HEK293 (cell line): ENCODE measurements at regions not wholly inside any gene's neighbourhood (a gene's known extent, or its start where the extent isn't known, plus 50 kb on each side); places are given as distances from the start of the nearest gene placed in this dataset.

ENCODE experiments used
- CTCF ChIA-PET: fragments of 350-600 bp; formaldehyde crosslinking; extraction: SDS; loops from one replicate; lab custom pipeline; 2021; ENCODE audit warnings: antibody characterized with exemption; lab: Yijun Ruan, JAX
- POLR2A ChIA-PET: fragments of 300-600 bp; formaldehyde crosslinking; extraction: SDS; loops from one replicate; lab custom pipeline; 2020; ENCODE audit warnings: antibody characterized with exemption, inconsistent platforms; lab: Yijun Ruan, JAX
- H3K27ac ChIP-seq: fragments of 200-500 bp; sonication (Bioruptor generic); 2 replicates; pipeline ENCODE4 v1.5.1; 2014; ENCODE audit warnings: low read depth, low read length, control low read depth, inconsistent platforms; ENCODE audit errors: extremely low read depth
- H3K36me3 ChIP-seq, 2 experiments: fragments of 200-500 bp in 1 of 2; sonication (Bioruptor generic) in 1 of 2; 1 replicate in 1 of 2; 2 replicates in 1 of 2; pipeline ENCODE4 v1.5.1; 2014 to 2017; ENCODE audit warnings: inconsistent platforms in 2 of 2, low read length in 2 of 2; ENCODE audit not compliant: control insufficient read depth in 2 of 2, insufficient read depth in 1 of 2
- H3K4me1 ChIP-seq: fragments of 200-500 bp; sonication (Bioruptor generic); 2 replicates; pipeline ENCODE4 v1.5.1; 2014; ENCODE audit warnings: mild to moderate bottlenecking, low read length, inconsistent platforms; ENCODE audit not compliant: control insufficient read depth, insufficient read depth
- H3K4me3 ChIP-seq: 2 replicates; pipeline ENCODE4 v1.5.1; 2011; ENCODE audit warnings: low read depth, mild to moderate bottlenecking, control low read depth, low read length, moderate library complexity
- H3K9me3 ChIP-seq: fragments of 200-500 bp; sonication (Bioruptor generic); 2 replicates; pipeline ENCODE4 v1.5.1; 2014; ENCODE audit warnings: low read depth, low read length, inconsistent platforms; ENCODE audit not compliant: control insufficient read depth, insufficient read depth
- FEZF1 ChIP-seq: fragments of 450-650 bp; formaldehyde crosslinking; IDR thresholded peaks from 2 replicates; pipeline ENCODE4 v1.5.1; 2016; ENCODE audit warnings: missing biosample characterization, missing genetic modification characterization
- GLIS2 ChIP-seq: fragments of 450-650 bp; formaldehyde crosslinking; IDR thresholded peaks from 2 replicates; pipeline ENCODE4 v1.5.1; 2016; ENCODE audit warnings: missing biosample characterization, missing genetic modification characterization
- KLF1 ChIP-seq: fragments of 450-650 bp; formaldehyde crosslinking; IDR thresholded peaks from 2 replicates; pipeline ENCODE4 v1.5.1; 2016; ENCODE audit warnings: missing biosample characterization, missing genetic modification characterization
- SETDB1 ChIP-seq: IDR thresholded peaks from one replicate; pipeline ENCODE4 v1.6.1; 2017; ENCODE audit warnings: mild to moderate bottlenecking, low read length, moderate library complexity, mixed read lengths; ENCODE audit not compliant: insufficient read length
- TRIM28 ChIP-seq: IDR thresholded peaks from 2 replicates; pipeline ENCODE4 v1.6.1; 2011; ENCODE audit warnings: low read length, control low read depth, borderline replicate concordance
- ZBTB1 ChIP-seq: fragments of 450-650 bp; formaldehyde crosslinking; IDR thresholded peaks from 2 replicates; pipeline ENCODE4 v1.5.1; 2016; ENCODE audit warnings: missing biosample characterization, missing genetic modification characterization
- ZNF114 ChIP-seq: fragments of 450-650 bp; formaldehyde crosslinking; IDR thresholded peaks from 2 replicates; pipeline ENCODE4 v1.5.0; 2017; ENCODE audit warnings: missing biosample characterization, missing genetic modification characterization
- ZNF132 ChIP-seq: fragments of 450-650 bp; formaldehyde crosslinking; IDR thresholded peaks from 2 replicates; pipeline ENCODE4 v1.5.1; 2017; ENCODE audit warnings: missing biosample characterization, missing genetic modification characterization, borderline replicate concordance
- ZNF2 ChIP-seq: fragments of 450-650 bp; formaldehyde crosslinking; IDR thresholded peaks from 2 replicates; pipeline ENCODE4 v1.5.1; 2016; ENCODE audit warnings: missing biosample characterization, missing genetic modification characterization
- ZNF221 ChIP-seq: fragments of 450-650 bp; formaldehyde crosslinking; IDR thresholded peaks from 2 replicates; pipeline ENCODE4 v1.5.1; 2017; ENCODE audit warnings: missing biosample characterization, missing genetic modification characterization, borderline replicate concordance
- ZNF248 ChIP-seq: fragments of 450-650 bp; formaldehyde crosslinking; IDR thresholded peaks from 2 replicates; pipeline ENCODE4 v1.5.1; 2017; ENCODE audit warnings: missing biosample characterization, missing genetic modification characterization
- ZNF266 ChIP-seq: fragments of 450-650 bp; formaldehyde crosslinking; IDR thresholded peaks from 2 replicates; pipeline ENCODE4 v1.5.1; 2016; ENCODE audit warnings: missing biosample characterization, missing genetic modification characterization, low read depth
- ZNF324 ChIP-seq: fragments of 450-650 bp; formaldehyde crosslinking; IDR thresholded peaks from 2 replicates; pipeline ENCODE4 v1.5.1; 2016; ENCODE audit warnings: missing biosample characterization, missing genetic modification characterization
- ZNF354C ChIP-seq: fragments of 450-650 bp; formaldehyde crosslinking; IDR thresholded peaks from 2 replicates; pipeline ENCODE4 v1.5.1; 2016; ENCODE audit warnings: missing biosample characterization, missing genetic modification characterization, low read depth, borderline replicate concordance
- ZNF433 ChIP-seq: fragments of 450-650 bp; formaldehyde crosslinking; IDR thresholded peaks from 2 replicates; pipeline ENCODE4 v1.5.1; 2016; ENCODE audit warnings: missing biosample characterization, missing genetic modification characterization, low read depth
- ZNF473 ChIP-seq: fragments of 450-650 bp; formaldehyde crosslinking; IDR thresholded peaks from 2 replicates; pipeline ENCODE4 v1.5.1; 2017; ENCODE audit warnings: missing biosample characterization, missing genetic modification characterization
- ZNF654 ChIP-seq: fragments of 450-650 bp; formaldehyde crosslinking; IDR thresholded peaks from 2 replicates; pipeline ENCODE4 v1.5.1; 2016; ENCODE audit warnings: low read depth, missing biosample characterization, missing genetic modification characterization
- ZNF677 ChIP-seq: fragments of 450-650 bp; IDR thresholded peaks from 2 replicates; pipeline ENCODE4 v1.5.0; 2018; ENCODE audit warnings: missing biosample characterization, mild to moderate bottlenecking, missing genetic modification characterization, moderate library complexity
- ZSCAN23 ChIP-seq: fragments of 450-650 bp; formaldehyde crosslinking; IDR thresholded peaks from 2 replicates; pipeline ENCODE4 v1.5.1; 2016; ENCODE audit warnings: missing biosample characterization, missing genetic modification characterization
- TF ChIP-seq, protein P1 (sequence below): fragments of 450-650 bp; IDR thresholded peaks from 2 replicates; pipeline ENCODE4 v1.5.1; 2018; ENCODE audit warnings: missing biosample characterization, missing genetic modification characterization
- TF ChIP-seq, protein P2 (sequence below): fragments of 450-650 bp; formaldehyde crosslinking; IDR thresholded peaks from 2 replicates; pipeline ENCODE4 v1.5.1; 2016; ENCODE audit warnings: missing biosample characterization, missing genetic modification characterization
- TF ChIP-seq, protein P3 (sequence below): fragments of 450-650 bp; formaldehyde crosslinking; IDR thresholded peaks from 2 replicates; pipeline ENCODE4 v1.5.1; 2016; ENCODE audit warnings: missing biosample characterization, missing genetic modification characterization
- TF ChIP-seq, protein P4 (sequence below): fragments of 450-650 bp; formaldehyde crosslinking; IDR thresholded peaks from 2 replicates; pipeline ENCODE4 v1.5.1; 2017; ENCODE audit warnings: missing biosample characterization, missing genetic modification characterization
- TF ChIP-seq, protein P5 (sequence below): fragments of 450-650 bp; formaldehyde crosslinking; IDR thresholded peaks from 2 replicates; pipeline ENCODE4 v1.5.1; 2016; ENCODE audit warnings: missing biosample characterization, missing genetic modification characterization

DNA sequence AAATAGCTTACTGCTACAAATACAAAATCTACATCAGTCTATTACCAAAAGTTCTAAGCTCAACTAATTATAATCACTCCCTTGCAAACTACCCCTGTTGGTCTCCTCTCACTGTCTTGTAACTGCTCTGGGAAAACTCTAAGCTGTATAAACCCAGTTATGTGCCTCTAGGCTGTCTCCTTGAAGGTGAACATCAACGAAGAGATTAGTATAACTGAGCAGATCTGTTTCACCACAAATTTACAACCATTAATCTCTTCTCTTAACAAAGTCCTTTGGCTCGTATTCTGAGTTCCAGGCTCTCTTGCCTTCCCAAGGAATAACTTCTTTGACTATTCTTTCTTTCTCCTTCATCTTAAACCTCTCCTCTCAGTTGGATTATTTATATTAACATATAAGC, 84.4 kb upstream of the PRMT6 start (continued):
- no peak for TF ChIP-seq ZNF266

DNA sequence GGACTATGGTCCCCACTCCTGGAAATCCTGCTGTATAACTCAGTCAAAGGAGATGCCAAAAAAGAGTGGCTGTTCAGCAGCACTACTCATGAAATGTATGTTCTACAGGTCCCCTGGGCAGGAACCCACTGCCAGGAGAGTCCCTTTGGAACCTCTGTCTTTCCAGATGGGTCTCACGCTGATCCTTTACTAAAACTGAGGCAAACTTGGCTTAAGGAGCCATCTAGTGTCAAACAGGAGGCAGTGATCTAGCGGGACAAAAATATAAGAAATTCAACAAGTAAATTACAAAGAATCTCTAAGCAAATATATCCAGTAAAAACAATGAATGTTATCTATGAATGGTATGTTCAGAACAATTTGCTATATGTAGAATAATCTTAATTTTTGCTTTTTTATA, 80.5 kb upstream of the PRMT6 start:
- POLR2A ChIA-PET: no interaction called here
- no peak overlapping the region for H3K27ac ChIP-seq
- H3K36me3 ChIP-seq: no peaks in the 10 kb centered on the region
- H3K4me1 ChIP-seq: no peaks in the 10 kb centered on the region
- no peaks in the 10 kb centered on the region for H3K9me3 ChIP-seq
- TF ChIP-seq, protein P1, sequence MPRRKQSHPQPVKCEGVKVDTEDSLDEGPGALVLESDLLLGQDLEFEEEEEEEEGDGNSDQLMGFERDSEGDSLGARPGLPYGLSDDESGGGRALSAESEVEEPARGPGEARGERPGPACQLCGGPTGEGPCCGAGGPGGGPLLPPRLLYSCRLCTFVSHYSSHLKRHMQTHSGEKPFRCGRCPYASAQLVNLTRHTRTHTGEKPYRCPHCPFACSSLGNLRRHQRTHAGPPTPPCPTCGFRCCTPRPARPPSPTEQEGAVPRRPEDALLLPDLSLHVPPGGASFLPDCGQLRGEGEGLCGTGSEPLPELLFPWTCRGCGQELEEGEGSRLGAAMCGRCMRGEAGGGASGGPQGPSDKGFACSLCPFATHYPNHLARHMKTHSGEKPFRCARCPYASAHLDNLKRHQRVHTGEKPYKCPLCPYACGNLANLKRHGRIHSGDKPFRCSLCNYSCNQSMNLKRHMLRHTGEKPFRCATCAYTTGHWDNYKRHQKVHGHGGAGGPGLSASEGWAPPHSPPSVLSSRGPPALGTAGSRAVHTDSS (tag by site-specific recombination): no peak
- TF ChIP-seq ZNF248 (tag by site-specific recombination): no peak
- TF ChIP-seq ZNF221: no peak
- TF ChIP-seq TRIM28: peak; percentile 64; the same call in 1 of the 2 replicates
- TF ChIP-seq SETDB1: peak; percentile 91
- TF ChIP-seq ZNF677: no peak
- TF ChIP-seq, protein P2, sequence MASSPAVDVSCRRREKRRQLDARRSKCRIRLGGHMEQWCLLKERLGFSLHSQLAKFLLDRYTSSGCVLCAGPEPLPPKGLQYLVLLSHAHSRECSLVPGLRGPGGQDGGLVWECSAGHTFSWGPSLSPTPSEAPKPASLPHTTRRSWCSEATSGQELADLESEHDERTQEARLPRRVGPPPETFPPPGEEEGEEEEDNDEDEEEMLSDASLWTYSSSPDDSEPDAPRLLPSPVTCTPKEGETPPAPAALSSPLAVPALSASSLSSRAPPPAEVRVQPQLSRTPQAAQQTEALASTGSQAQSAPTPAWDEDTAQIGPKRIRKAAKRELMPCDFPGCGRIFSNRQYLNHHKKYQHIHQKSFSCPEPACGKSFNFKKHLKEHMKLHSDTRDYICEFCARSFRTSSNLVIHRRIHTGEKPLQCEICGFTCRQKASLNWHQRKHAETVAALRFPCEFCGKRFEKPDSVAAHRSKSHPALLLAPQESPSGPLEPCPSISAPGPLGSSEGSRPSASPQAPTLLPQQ (tag by site-specific recombination): no peak
- peak; percentile 7; the same call in 1 of the 2 replicates for TF ChIP-seq ZNF654 (tag by site-specific recombination)
- no peak overlapping the region for H3K4me3 ChIP-seq
- CTCF ChIA-PET: no interaction called here

DNA sequence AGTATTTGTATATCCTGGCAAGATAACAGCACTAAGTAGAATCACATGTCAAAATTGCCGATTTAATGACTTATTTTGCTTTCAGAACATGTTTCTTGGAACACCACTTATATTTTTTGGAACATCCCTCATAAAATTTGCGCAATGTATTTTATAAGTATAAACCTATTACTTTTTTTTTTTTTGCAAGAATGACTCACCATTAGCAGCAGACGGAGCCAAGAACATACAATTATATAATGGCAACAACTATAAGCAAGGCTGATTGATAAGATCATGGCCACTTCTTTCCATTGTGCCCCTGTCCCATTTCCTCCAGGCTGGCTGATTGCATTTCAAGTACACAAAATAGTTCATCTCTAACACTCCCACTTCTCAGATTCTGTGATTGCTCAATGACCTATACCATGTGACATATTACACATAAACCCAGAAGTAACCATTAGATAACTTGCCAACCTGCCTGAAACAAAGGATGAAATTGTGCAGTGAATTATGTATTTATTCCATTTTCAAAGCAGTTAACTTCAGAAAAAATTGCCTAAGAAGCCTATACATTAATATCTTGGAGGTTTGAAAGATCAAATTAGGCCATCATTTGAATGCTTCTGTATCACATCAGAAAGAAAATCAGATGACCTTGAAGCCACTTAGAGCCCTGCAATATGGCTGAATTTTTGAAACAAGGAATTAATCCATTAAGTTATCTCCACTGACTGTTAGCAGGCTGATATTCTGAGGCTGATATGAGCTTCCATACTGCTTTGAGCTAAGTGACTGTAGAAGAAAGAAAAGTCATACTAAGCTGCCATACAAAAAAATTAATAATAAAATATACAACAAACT, 77.8 kb upstream of the PRMT6 start:
- Histone ChIP-seq H3K27ac (no peak overlapping the region), H3K4me1 (no peaks in the 10 kb centered on the region), H3K36me3 (no peaks in the 10 kb centered on the region), H3K4me3 (no peak overlapping the region), H3K9me3 (no peaks in the 10 kb centered on the region)
- ChIA-PET POLR2A (no interaction called here), CTCF (interaction anchor here (0.6 kb wide), 1 partner anchor 601 kb away, joined by 6 read pairs; no protein-coding TSS in a partner anchor)
- TF ChIP-seq, protein P3, sequence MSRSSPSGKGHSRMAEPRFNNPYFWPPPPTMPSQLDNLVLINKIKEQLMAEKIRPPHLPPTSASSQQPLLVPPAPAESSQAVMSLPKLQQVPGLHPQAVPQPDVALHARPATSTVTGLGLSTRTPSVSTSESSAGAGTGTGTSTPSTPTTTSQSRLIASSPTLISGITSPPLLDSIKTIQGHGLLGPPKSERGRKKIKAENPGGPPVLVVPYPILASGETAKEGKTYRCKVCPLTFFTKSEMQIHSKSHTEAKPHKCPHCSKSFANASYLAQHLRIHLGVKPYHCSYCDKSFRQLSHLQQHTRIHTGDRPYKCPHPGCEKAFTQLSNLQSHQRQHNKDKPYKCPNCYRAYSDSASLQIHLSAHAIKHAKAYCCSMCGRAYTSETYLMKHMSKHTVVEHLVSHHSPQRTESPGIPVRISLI (tag by site-specific recombination): no peak
- TF ChIP-seq ZBTB1 (tag by site-specific recombination) (no peak), ZNF324 (tag by site-specific recombination) (no peak), ZNF433 (tag by site-specific recombination) (no peak), ZNF354C (tag by site-specific recombination) (no peak), ZNF114 (no peak), GLIS2 (tag by site-specific recombination) (no peak), ZNF2 (tag by site-specific recombination) (no peak), KLF1 (tag by site-specific recombination) (no peak), ZNF132 (tag by site-specific recombination) (no peak), ZNF473 (tag by site-specific recombination) (no peak), FEZF1 (tag by site-specific recombination) (no peak), ZSCAN23 (tag by site-specific recombination) (no peak)
- TF ChIP-seq, protein P4, sequence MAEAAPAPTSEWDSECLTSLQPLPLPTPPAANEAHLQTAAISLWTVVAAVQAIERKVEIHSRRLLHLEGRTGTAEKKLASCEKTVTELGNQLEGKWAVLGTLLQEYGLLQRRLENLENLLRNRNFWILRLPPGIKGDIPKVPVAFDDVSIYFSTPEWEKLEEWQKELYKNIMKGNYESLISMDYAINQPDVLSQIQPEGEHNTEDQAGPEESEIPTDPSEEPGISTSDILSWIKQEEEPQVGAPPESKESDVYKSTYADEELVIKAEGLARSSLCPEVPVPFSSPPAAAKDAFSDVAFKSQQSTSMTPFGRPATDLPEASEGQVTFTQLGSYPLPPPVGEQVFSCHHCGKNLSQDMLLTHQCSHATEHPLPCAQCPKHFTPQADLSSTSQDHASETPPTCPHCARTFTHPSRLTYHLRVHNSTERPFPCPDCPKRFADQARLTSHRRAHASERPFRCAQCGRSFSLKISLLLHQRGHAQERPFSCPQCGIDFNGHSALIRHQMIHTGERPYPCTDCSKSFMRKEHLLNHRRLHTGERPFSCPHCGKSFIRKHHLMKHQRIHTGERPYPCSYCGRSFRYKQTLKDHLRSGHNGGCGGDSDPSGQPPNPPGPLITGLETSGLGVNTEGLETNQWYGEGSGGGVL (tag by site-specific recombination): no peak
- TF ChIP-seq, protein P1 (tag by site-specific recombination): no peak
- TF ChIP-seq, protein P5, sequence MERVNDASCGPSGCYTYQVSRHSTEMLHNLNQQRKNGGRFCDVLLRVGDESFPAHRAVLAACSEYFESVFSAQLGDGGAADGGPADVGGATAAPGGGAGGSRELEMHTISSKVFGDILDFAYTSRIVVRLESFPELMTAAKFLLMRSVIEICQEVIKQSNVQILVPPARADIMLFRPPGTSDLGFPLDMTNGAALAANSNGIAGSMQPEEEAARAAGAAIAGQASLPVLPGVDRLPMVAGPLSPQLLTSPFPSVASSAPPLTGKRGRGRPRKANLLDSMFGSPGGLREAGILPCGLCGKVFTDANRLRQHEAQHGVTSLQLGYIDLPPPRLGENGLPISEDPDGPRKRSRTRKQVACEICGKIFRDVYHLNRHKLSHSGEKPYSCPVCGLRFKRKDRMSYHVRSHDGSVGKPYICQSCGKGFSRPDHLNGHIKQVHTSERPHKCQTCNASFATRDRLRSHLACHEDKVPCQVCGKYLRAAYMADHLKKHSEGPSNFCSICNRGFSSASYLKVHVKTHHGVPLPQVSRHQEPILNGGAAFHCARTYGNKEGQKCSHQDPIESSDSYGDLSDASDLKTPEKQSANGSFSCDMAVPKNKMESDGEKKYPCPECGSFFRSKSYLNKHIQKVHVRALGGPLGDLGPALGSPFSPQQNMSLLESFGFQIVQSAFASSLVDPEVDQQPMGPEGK (tag by site-specific recombination): no peak
